Activated naive CD4-positive, alpha-beta T cell treated with anti-CD3 and anti-CD28 coated beads, Interleukin-2, amount 10 ng/mL, durations not matched to agents 7 days and 5 days (primary cell): ENCODE measurements at regions not wholly inside any gene's neighbourhood (a gene's known extent, or its start where the extent isn't known, plus 50 kb on each side); places are given as distances from the start of the nearest gene placed in this dataset.

Experiments
- CTCF ChIA-PET: fragments of 350-600 bp; sonication (Branson Sonifier 250); formaldehyde crosslinking; loops from one replicate; lab custom pipeline; 2021; ENCODE audit warnings: antibody characterized with exemption; lab: Charles Lee
- DNase-seq: peaks from one replicate; pipeline ENCODE4 v3.0.0-alpha.2; 2020
- H3K27ac Mint-ChIP-seq: one replicate; pipeline ENCODE4 v1.8.0; 2021; ENCODE audit warnings: mild to moderate bottlenecking, moderate library complexity, mixed read lengths
- H3K27me3 Mint-ChIP-seq: one replicate; pipeline ENCODE4 v1.8.0; 2021; ENCODE audit warnings: mild to moderate bottlenecking, mixed read lengths
- H3K36me3 Mint-ChIP-seq: one replicate; pipeline ENCODE4 v1.8.0; 2021; ENCODE audit warnings: mixed read lengths
- H3K4me1 Mint-ChIP-seq: one replicate; pipeline ENCODE4 v1.8.0; 2021; ENCODE audit warnings: mixed read lengths
- H3K4me3 Mint-ChIP-seq: one replicate; pipeline ENCODE4 v1.8.0; 2021; ENCODE audit warnings: mild to moderate bottlenecking, moderate library complexity, mixed read lengths
- H3K9me3 Mint-ChIP-seq: one replicate; pipeline ENCODE4 v1.8.0; 2021; ENCODE audit warnings: mixed read lengths

DNA sequence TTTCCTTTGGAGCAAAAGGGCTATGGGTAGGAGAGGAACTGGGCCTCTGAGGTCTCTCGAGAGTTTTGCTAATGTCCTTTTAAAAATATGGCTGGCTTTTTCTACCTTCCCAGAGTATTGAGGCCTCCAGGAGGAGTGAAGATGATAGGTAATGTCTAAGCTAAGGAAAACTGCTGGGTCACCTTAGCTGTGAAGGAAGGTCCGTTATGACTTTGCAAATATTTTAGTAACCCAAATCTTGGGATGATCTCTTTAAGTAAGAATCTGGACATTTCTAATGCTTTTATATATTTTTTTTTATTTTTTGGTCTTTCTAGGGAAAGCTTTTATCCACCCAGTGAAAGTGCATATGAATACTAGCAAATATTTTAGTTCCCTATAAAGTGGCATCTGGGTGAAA lies 60.9 kb upstream of the SYN3 start:
- DNase-seq = no peak
- no peaks in the 10 kb centered on the region for H3K36me3 Mint-ChIP-seq
- no peaks in the 10 kb centered on the region for H3K27me3 Mint-ChIP-seq
- no peak overlapping the region for H3K27ac Mint-ChIP-seq
- H3K4me3 Mint-ChIP-seq = no peak overlapping the region
- peaks cover 3% of the 10 kb centered on the region for H3K9me3 Mint-ChIP-seq
- CTCF ChIA-PET = no interaction called here
- H3K4me1 Mint-ChIP-seq = no peaks in the 10 kb centered on the region

DNA sequence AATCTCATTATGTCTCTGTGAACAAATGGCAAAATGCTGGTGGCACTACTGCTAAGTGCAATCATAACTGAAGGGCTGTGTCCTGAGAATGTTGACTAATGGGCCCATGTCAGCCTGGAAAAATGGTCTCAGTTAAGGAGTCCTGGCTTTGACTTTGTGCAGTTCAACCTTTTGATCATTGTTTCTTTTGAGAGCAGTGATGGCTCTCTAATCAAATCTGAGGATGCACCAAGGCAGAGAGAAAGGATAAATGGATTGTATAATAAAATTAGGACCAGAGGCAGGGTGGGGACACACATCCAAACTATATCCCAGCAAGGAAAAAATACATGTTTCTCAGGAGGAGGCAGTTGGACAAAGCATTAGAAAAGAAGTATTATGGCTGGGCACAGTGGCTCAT lies 59.6 kb upstream of the SYN3 start:
- Mint-ChIP-seq H3K27ac (no peak overlapping the region), H3K36me3 (no peaks in the 10 kb centered on the region), H3K27me3 (no peaks in the 10 kb centered on the region), H3K4me1 (no peaks in the 10 kb centered on the region), H3K4me3 (no peak overlapping the region), H3K9me3 (no peaks in the 10 kb centered on the region)
- CTCF ChIA-PET = no interaction called here
- DNase-seq = no peak

- H3K36me3 Mint-ChIP-seq = no peaks in the 10 kb centered on the region
- no peak overlapping the region for H3K4me3 Mint-ChIP-seq
- H3K4me1 Mint-ChIP-seq = no peaks in the 10 kb centered on the region
- CTCF ChIA-PET = interaction anchor here (0.6 kb wide), 1 partner anchor 455 kb away, joined by 3 read pairs; no protein-coding TSS in a partner anchor
- no peaks in the 10 kb centered on the region for H3K9me3 Mint-ChIP-seq
- no peak overlapping the region for H3K27ac Mint-ChIP-seq
- no peaks in the 10 kb centered on the region for H3K27me3 Mint-ChIP-seq
- no peak for DNase-seq
These were observed 58.8 kb upstream of the SYN3 start for GRCh38 chr22:33116841-33117547.

DNA sequence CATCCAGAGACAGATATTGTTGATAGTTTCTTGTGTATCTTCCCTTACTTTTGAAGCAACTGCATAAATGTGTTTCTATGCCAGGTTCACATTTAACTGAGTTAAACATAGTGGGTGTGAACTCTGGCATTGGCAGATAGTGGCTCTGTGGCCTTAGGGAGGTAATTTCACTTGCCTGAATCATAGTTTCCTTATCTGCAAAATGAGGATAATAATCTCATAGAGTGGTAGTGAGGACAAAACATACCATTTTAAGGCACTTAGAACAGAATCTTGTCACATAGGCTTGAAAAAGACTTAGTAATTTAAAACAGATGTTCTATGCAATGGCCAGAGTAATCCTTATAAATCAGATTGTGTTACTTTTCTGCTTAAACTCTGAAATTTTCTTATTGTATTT lies 56.4 kb upstream of the SYN3 start:
- no peaks in the 10 kb centered on the region for H3K4me1 Mint-ChIP-seq
- no peak overlapping the region for H3K27ac Mint-ChIP-seq
- CTCF ChIA-PET = no interaction called here
- no peaks in the 10 kb centered on the region for H3K9me3 Mint-ChIP-seq
- no peaks in the 10 kb centered on the region for H3K36me3 Mint-ChIP-seq
- H3K27me3 Mint-ChIP-seq = no peaks in the 10 kb centered on the region
- no peak overlapping the region for H3K4me3 Mint-ChIP-seq
- DNase-seq = no peak

- H3K9me3 Mint-ChIP-seq = no peaks in the 10 kb centered on the region
- no peaks in the 10 kb centered on the region for H3K27me3 Mint-ChIP-seq
- H3K36me3 Mint-ChIP-seq = no peaks in the 10 kb centered on the region
- DNase-seq = no peak
- CTCF ChIA-PET = no interaction called here
- H3K4me1 Mint-ChIP-seq = no peaks in the 10 kb centered on the region
- no peak overlapping the region for H3K27ac Mint-ChIP-seq
- H3K4me3 Mint-ChIP-seq = no peak overlapping the region
These were observed 54.4 kb upstream of the SYN3 start for GRCh38 chr22:33112580-33112979.

DNA sequence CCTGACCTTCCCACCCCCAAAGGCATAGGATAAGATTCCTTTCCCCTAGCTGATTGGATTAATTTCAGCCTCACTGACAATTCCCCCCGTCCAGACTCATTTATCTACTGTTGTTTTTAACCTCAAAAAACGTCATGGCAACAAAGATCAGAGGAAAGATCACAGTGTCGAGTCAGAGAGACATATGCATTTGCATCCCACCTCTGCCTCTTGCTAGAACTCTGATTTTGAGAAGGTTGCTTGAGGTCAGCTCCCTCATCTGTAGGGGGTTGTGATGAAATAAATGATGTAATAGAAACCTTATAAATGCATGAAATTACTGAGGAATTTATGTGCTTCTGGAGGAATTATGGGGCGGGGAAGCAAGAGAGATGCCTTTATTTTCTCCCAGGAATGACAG lies 53.3 kb upstream of the SYN3 start:
- H3K27me3 Mint-ChIP-seq = no peaks in the 10 kb centered on the region
- H3K36me3 Mint-ChIP-seq = no peaks in the 10 kb centered on the region
- H3K9me3 Mint-ChIP-seq = no peaks in the 10 kb centered on the region
- H3K27ac Mint-ChIP-seq = no peak overlapping the region
- CTCF ChIA-PET = no interaction called here
- no peak overlapping the region for H3K4me3 Mint-ChIP-seq
- H3K4me1 Mint-ChIP-seq = no peaks in the 10 kb centered on the region
- no peak for DNase-seq

GRCh38 chr22:33110562-33111163 lies 52.5 kb upstream of the SYN3 start:
- no peak overlapping the region for H3K27ac Mint-ChIP-seq
- no peak for DNase-seq
- CTCF ChIA-PET = no interaction called here
- no peaks in the 10 kb centered on the region for H3K9me3 Mint-ChIP-seq
- H3K4me1 Mint-ChIP-seq = no peaks in the 10 kb centered on the region
- no peak overlapping the region for H3K4me3 Mint-ChIP-seq
- H3K36me3 Mint-ChIP-seq = no peaks in the 10 kb centered on the region
- no peaks in the 10 kb centered on the region for H3K27me3 Mint-ChIP-seq

DNA sequence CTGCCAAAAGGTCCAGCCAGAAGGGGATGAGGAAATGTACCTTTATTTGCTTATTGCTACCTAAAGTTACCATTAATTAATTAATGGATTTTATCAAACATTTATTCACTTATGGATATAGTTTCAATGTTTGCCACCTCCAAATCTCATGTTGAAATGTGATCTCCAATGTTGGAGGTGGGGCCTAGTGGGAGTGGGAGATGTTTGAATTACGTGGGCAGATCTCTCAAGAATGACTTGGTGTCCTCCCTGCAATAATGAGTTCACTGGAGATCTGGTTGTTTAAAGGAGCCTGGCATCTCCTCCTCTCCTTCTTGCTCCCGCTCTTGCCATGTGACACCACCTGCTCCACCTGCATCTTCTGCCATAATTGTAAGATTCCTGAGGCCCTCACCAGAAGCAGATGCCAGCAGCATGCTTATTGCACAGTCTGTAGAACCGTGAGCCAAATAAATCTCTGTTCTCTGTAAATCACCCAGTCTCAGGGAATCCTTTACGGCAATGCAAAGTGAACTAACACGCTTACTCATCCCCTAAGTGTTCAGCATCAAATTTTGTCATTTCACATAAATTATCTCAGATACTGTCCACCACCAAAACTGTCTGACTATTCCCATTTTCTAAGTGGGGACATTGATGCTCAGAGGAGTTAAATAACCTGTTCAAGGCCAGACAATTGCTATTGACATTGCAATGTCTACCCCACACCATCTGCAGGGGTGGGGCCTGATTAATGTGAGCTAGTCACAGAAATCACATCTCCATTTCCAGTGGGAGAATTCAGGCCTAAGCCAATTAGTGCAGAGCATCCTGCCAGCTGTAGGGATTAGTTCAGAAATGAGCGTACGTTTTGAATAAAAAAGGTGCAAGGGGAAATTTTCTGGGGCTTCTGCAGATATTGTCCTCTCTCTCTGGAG lies 51.6 kb upstream of the SYN3 start:
- DNase-seq = no peak
- Mint-ChIP-seq H3K36me3 (no peaks in the 10 kb centered on the region), H3K4me1 (no peaks in the 10 kb centered on the region), H3K4me3 (no peak overlapping the region), H3K27me3 (no peaks in the 10 kb centered on the region), H3K9me3 (no peaks in the 10 kb centered on the region), H3K27ac (no peak overlapping the region)
- CTCF ChIA-PET = no interaction called here

GRCh38 chr22:33108037-33108436 lies 49.9 kb upstream of the SYN3 start:
- CTCF ChIA-PET = no interaction called here
- H3K27me3 Mint-ChIP-seq = no peaks in the 10 kb centered on the region
- no peak overlapping the region for H3K4me3 Mint-ChIP-seq
- H3K9me3 Mint-ChIP-seq = peaks cover 7% of the 10 kb centered on the region
- no peak for DNase-seq
- H3K27ac Mint-ChIP-seq = no peak overlapping the region
- no peaks in the 10 kb centered on the region for H3K4me1 Mint-ChIP-seq
- H3K36me3 Mint-ChIP-seq = no peaks in the 10 kb centered on the region
